ENCODE measurements at regions not wholly inside any gene's neighbourhood (a gene's known extent, or its start where the extent isn't known, plus 50 kb on each side); places are given as distances from the start of the nearest gene placed in this dataset.
"Not testable (repeated sequence)": the region's sequence is repeated elsewhere in the genome, so short reads cannot be mapped to it uniquely, and the experiment has no call there.

GRCh38 chr6:169101036-169101805 is 152.4 kb downstream of the THBS2 start:
- H4K20me1 ChIP-seq (ENCODE audit: control insufficient read depth, insufficient read depth, low read length, poor library complexity, severe bottlenecking) = no peaks in the 10 kb centered on the region
- H2AFZ ChIP-seq (ENCODE audit: insufficient read depth, low read depth, low read length, poor library complexity, severe bottlenecking) = no peak overlapping the region
- H3K4me2 ChIP-seq (replicated peaks; ENCODE audit: low read depth, low read length, poor library complexity, severe bottlenecking) = no peak overlapping the region
- H3K9me3 Mint-ChIP-seq (ENCODE audit: insufficient read depth) = peaks cover 2% of the 10 kb centered on the region
- intact Hi-C loops (cut with micrococcal nuclease) = no loop called here
- H3K9me3 ChIP-seq (ENCODE audit: control extremely low read depth in 1 of 3, control insufficient read depth in 2 of 3, insufficient read depth in 1 of 3, low read length in 2 of 3) = peaks cover 0 to 6% (median 0%) of the 10 kb centered on the region in 3 donors
- no peak overlapping the region for H3K4me3 Mint-ChIP-seq
- ATAC-seq (ENCODE audit: low read depth) (no peak), DNase-seq (no peak)
- POLR2A ChIA-PET = no interaction called here
- WGBS (ENCODE audit: insufficient coverage) = 92% methylated on average over 4 of the region's 6 CpGs
- TF ChIP-seq CTCF (IDR thresholded peaks at IDR 0.05) (no peak), EZH2 (IDR thresholded peaks at IDR 0.05; ENCODE audit: borderline replicate concordance, insufficient read depth, low read depth, low read length, poor library complexity, severe bottlenecking) (no peak)
- H3K27ac ChIP-seq (ENCODE audit: low read length in 2 of 2) = no peak overlapping the region
- CTCF ChIA-PET = no interaction called here
- no peak overlapping the region for H3K27ac Mint-ChIP-seq
- no peak overlapping the region for H3K4me3 ChIP-seq (ENCODE audit: control extremely low read depth in 1 of 5, extremely low read depth in 1 of 5, insufficient read depth in 1 of 5, low read depth in 2 of 5, low read length in 4 of 5)
- peaks cover 4% of the 10 kb centered on the region for H3K27me3 Mint-ChIP-seq
- H3K4me1 Mint-ChIP-seq = no peaks in the 10 kb centered on the region
- H3K27me3 ChIP-seq (replicated peaks in 1 of 4; ENCODE audit: control extremely low read depth in 1 of 4, control insufficient read depth in 3 of 4, insufficient read depth in 4 of 4, low read length in 3 of 4) = peaks cover 0 to 2% (median 0%) of the 10 kb centered on the region in 4 experiments
- no peak overlapping the region for H3K9ac ChIP-seq (ENCODE audit: low read length)
- no peaks in the 10 kb centered on the region for H3K4me1 ChIP-seq (ENCODE audit: control insufficient read depth in 2 of 2, insufficient read depth in 2 of 2, low read length in 2 of 2)
- no peaks in the 10 kb centered on the region for H3K79me2 ChIP-seq (ENCODE audit: control insufficient read depth, insufficient read depth, low read length)
- no peaks in the 10 kb centered on the region for H3K36me3 ChIP-seq (replicated peaks in 1 of 2; ENCODE audit: control extremely low read depth in 1 of 2, control insufficient read depth in 1 of 2, extremely low read depth in 1 of 2, insufficient read depth in 2 of 2, low read length in 1 of 2)

- H3K27me3 Mint-ChIP-seq = peaks cover 4% of the 10 kb centered on the region
- Histone ChIP-seq H3K4me2 (replicated peaks; ENCODE audit: low read depth, low read length, poor library complexity, severe bottlenecking) (no peak overlapping the region), H3K27ac (ENCODE audit: low read length in 2 of 2) (no peak overlapping the region), H4K20me1 (ENCODE audit: control insufficient read depth, insufficient read depth, low read length, poor library complexity, severe bottlenecking) (no peaks in the 10 kb centered on the region), H3K4me1 (ENCODE audit: control insufficient read depth in 2 of 2, insufficient read depth in 2 of 2, low read length in 2 of 2) (no peaks in the 10 kb centered on the region), H3K36me3 (replicated peaks in 1 of 2; ENCODE audit: control extremely low read depth in 1 of 2, control insufficient read depth in 1 of 2, extremely low read depth in 1 of 2, insufficient read depth in 2 of 2, low read length in 1 of 2) (no peaks in the 10 kb centered on the region), H3K9me3 (ENCODE audit: control extremely low read depth in 1 of 3, control insufficient read depth in 2 of 3, insufficient read depth in 1 of 3, low read length in 2 of 3) (peaks cover 0 to 10% (median 0%) of the 10 kb centered on the region in 3 donors), H3K9ac (ENCODE audit: low read length) (no peak overlapping the region), H2AFZ (ENCODE audit: insufficient read depth, low read depth, low read length, poor library complexity, severe bottlenecking) (no peak overlapping the region), H3K27me3 (replicated peaks in 1 of 4; ENCODE audit: control extremely low read depth in 1 of 4, control insufficient read depth in 3 of 4, insufficient read depth in 4 of 4, low read length in 3 of 4) (peaks cover 0 to 2% (median 0%) of the 10 kb centered on the region in 4 experiments), H3K4me3 (ENCODE audit: control extremely low read depth in 1 of 5, extremely low read depth in 1 of 5, insufficient read depth in 1 of 5, low read depth in 2 of 5, low read length in 4 of 5) (no peak overlapping the region), H3K79me2 (ENCODE audit: control insufficient read depth, insufficient read depth, low read length) (no peaks in the 10 kb centered on the region)
- POLR2A ChIA-PET = no interaction called here
- intact Hi-C loops (cut with micrococcal nuclease) = no loop called here
- peaks cover 2% of the 10 kb centered on the region for H3K9me3 Mint-ChIP-seq (ENCODE audit: insufficient read depth)
- H3K4me3 Mint-ChIP-seq = no peak overlapping the region
- ATAC-seq (ENCODE audit: low read depth) (no peak), DNase-seq (no peak)
- CTCF ChIA-PET = no interaction called here
- no peaks in the 10 kb centered on the region for H3K4me1 Mint-ChIP-seq
- no peak overlapping the region for H3K27ac Mint-ChIP-seq
- TF ChIP-seq CTCF (IDR thresholded peaks at IDR 0.05) = no peak
- no peak for TF ChIP-seq EZH2 (IDR thresholded peaks at IDR 0.05; ENCODE audit: borderline replicate concordance, insufficient read depth, low read depth, low read length, poor library complexity, severe bottlenecking)
- 83% methylated on average over 1 of the region's 5 CpGs for WGBS (ENCODE audit: insufficient coverage)
These were observed 154.0 kb downstream of the THBS2 start for GRCh38 chr6:169099411-169100202.

- H3K27ac ChIP-seq (ENCODE audit: low read length in 2 of 2); H3K4me1 ChIP-seq (ENCODE audit: control insufficient read depth in 2 of 2, insufficient read depth in 2 of 2, low read length in 2 of 2); H3K27me3 ChIP-seq (replicated peaks in 1 of 4; ENCODE audit: control extremely low read depth in 1 of 4, control insufficient read depth in 3 of 4, insufficient read depth in 4 of 4, low read length in 3 of 4); H3K4me2 ChIP-seq (replicated peaks; ENCODE audit: low read depth, low read length, poor library complexity, severe bottlenecking); CTCF ChIA-PET; H3K4me1 Mint-ChIP-seq; H4K20me1 ChIP-seq (ENCODE audit: control insufficient read depth, insufficient read depth, low read length, poor library complexity, severe bottlenecking); H3K79me2 ChIP-seq (ENCODE audit: control insufficient read depth, insufficient read depth, low read length); H3K27me3 Mint-ChIP-seq; H2AFZ ChIP-seq (ENCODE audit: insufficient read depth, low read depth, low read length, poor library complexity, severe bottlenecking); H3K9ac ChIP-seq (ENCODE audit: low read length); H3K4me3 Mint-ChIP-seq; DNase-seq; H3K9me3 Mint-ChIP-seq (ENCODE audit: insufficient read depth); H3K36me3 ChIP-seq (replicated peaks in 1 of 2; ENCODE audit: control extremely low read depth in 1 of 2, control insufficient read depth in 1 of 2, extremely low read depth in 1 of 2, insufficient read depth in 2 of 2, low read length in 1 of 2); POLR2A ChIA-PET; ATAC-seq (ENCODE audit: low read depth); H3K4me3 ChIP-seq (ENCODE audit: control extremely low read depth in 1 of 5, extremely low read depth in 1 of 5, insufficient read depth in 1 of 5, low read depth in 2 of 5, low read length in 4 of 5); intact Hi-C loops (cut with micrococcal nuclease); H3K27ac Mint-ChIP-seq: not testable (repeated sequence)
- 90% methylated on average over 2 of the region's 2 CpGs for WGBS (ENCODE audit: insufficient coverage)
- peaks cover 0 to 16% (median 0%) of the 10 kb centered on the region in 3 donors for H3K9me3 ChIP-seq (ENCODE audit: control extremely low read depth in 1 of 3, control insufficient read depth in 2 of 3, insufficient read depth in 1 of 3, low read length in 2 of 3)
These were observed 155.0 kb downstream of the THBS2 start for GRCh38 chr6:169098651-169099050.

Data from B cell (primary cell).